ENCODE measurements at regions not wholly inside any gene's neighbourhood (a gene's known extent, or its start where the extent isn't known, plus 50 kb on each side); places are given as distances from the start of the nearest gene placed in this dataset.
A peak's percentile ranks its signal among the peaks of the same experiment; 100 is the strongest.
"Not testable (repeated sequence)": the region's sequence is repeated elsewhere in the genome, so short reads cannot be mapped to it uniquely, and the experiment has no call there.

DNA sequence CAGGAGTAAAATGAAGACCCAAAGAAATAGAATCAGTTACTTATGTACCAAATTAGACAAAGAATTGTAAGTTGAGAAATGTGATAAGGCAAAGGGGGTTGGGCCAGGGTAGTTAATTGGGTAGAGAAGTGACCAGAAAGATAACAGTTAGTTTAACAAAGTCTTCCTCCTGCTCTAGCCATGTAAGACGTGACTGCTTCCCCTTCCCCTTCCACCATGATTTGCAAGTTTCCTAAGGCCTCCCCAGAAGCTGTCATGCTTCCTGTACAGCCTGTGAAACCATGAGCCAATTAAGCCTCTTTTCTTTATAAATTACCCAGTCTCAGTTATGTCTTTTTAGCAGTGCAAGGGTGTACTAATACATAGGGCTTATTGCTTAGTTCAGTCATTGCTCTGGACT, 142.0 kb upstream of the PDE4B start:
- H3K4me3 ChIP-seq (replicated peaks; ENCODE audit: insufficient read depth, low read length): no peak overlapping the region
- no peak for TF ChIP-seq REST (IDR thresholded peaks at IDR 0.05; ENCODE audit: insufficient replicate concordance, low read depth)
- peak in 1 of 2 experiments; percentile 1 for DNase-seq (ENCODE audit: low read depth in 1 of 2, low spot score in 1 of 2)
- H3K27me3 ChIP-seq (ENCODE audit: insufficient read depth, poor library complexity, severe bottlenecking): no peaks in the 10 kb centered on the region
- no peak overlapping the region for H3K27ac ChIP-seq (replicated peaks)

GRCh38 chr1:65654526-65654925, 138.2 kb upstream of the PDE4B start:
- not testable (repeated sequence) for DNase-seq (ENCODE audit: low read depth in 1 of 2, low spot score in 1 of 2); H3K27ac ChIP-seq (replicated peaks); H3K4me3 ChIP-seq (replicated peaks; ENCODE audit: insufficient read depth, low read length); H3K27me3 ChIP-seq (ENCODE audit: insufficient read depth, poor library complexity, severe bottlenecking)

- not testable (repeated sequence) for DNase-seq (ENCODE audit: low read depth in 1 of 2, low spot score in 1 of 2); H3K4me3 ChIP-seq (replicated peaks; ENCODE audit: insufficient read depth, low read length); H3K27me3 ChIP-seq (ENCODE audit: insufficient read depth, poor library complexity, severe bottlenecking); H3K27ac ChIP-seq (replicated peaks)
Observed at GRCh38 chr1:65657609-65658008, 135.1 kb upstream of the PDE4B start.

DNA sequence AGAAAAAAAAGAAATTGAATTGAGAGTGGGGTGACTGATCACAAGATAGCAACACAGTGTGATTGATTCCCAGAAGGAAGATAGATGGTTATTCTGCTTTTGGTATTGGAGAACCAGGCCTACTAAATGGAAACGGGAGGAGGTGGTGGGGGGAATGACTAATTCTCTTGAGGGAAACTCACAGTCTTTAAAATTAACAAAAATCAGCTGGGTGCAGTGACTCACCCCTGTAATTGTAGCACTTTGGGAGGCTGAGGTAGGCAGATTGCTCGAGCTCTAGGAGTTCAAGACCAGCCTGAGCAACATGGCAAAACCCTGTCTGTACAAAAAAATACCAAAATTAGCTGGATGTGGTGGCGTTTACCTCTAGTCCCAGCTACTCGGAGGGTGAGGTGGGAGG, 134.6 kb upstream of the PDE4B start:
- DNase-seq (ENCODE audit: low read depth in 1 of 2, low spot score in 1 of 2): no peak

GRCh38 chr1:65668368-65668767, 124.3 kb upstream of the PDE4B start:
- Histone ChIP-seq H3K4me3 (replicated peaks; ENCODE audit: insufficient read depth, low read length) (no peak overlapping the region), H3K27ac (replicated peaks) (no peak overlapping the region), H3K27me3 (ENCODE audit: insufficient read depth, poor library complexity, severe bottlenecking) (no peaks in the 10 kb centered on the region)
- TF ChIP-seq, protein P1, sequence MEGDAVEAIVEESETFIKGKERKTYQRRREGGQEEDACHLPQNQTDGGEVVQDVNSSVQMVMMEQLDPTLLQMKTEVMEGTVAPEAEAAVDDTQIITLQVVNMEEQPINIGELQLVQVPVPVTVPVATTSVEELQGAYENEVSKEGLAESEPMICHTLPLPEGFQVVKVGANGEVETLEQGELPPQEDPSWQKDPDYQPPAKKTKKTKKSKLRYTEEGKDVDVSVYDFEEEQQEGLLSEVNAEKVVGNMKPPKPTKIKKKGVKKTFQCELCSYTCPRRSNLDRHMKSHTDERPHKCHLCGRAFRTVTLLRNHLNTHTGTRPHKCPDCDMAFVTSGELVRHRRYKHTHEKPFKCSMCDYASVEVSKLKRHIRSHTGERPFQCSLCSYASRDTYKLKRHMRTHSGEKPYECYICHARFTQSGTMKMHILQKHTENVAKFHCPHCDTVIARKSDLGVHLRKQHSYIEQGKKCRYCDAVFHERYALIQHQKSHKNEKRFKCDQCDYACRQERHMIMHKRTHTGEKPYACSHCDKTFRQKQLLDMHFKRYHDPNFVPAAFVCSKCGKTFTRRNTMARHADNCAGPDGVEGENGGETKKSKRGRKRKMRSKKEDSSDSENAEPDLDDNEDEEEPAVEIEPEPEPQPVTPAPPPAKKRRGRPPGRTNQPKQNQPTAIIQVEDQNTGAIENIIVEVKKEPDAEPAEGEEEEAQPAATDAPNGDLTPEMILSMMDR (IDR thresholded peaks at IDR 0.05; ENCODE audit: insufficient read depth, low read length): no peak
- no peak for TF ChIP-seq GABPA (IDR thresholded peaks at IDR 0.05; ENCODE audit: low read depth)
- TF ChIP-seq POLR2AphosphoS5 (IDR thresholded peaks at IDR 0.05; ENCODE audit: low read depth): no peak
- TF ChIP-seq REST (IDR thresholded peaks at IDR 0.05; ENCODE audit: insufficient replicate concordance, low read depth): no peak
- TF ChIP-seq SPI1 (IDR thresholded peaks at IDR 0.05; ENCODE audit: borderline replicate concordance, low read depth): no peak
- DNase-seq (ENCODE audit: low read depth in 1 of 2, low spot score in 1 of 2): no peak

More for the DNA sequence above, 134.6 kb upstream of the PDE4B start:
- Histone ChIP-seq H3K27ac (replicated peaks) (no peak overlapping the region), H3K4me3 (replicated peaks; ENCODE audit: insufficient read depth, low read length) (no peak overlapping the region), H3K27me3 (ENCODE audit: insufficient read depth, poor library complexity, severe bottlenecking) (no peaks in the 10 kb centered on the region)
- TF ChIP-seq GABPA (IDR thresholded peaks at IDR 0.05; ENCODE audit: low read depth) (no peak), SPI1 (IDR thresholded peaks at IDR 0.05; ENCODE audit: borderline replicate concordance, low read depth) (no peak), REST (IDR thresholded peaks at IDR 0.05; ENCODE audit: insufficient replicate concordance, low read depth) (no peak), POLR2AphosphoS5 (IDR thresholded peaks at IDR 0.05; ENCODE audit: low read depth) (no peak)
- TF ChIP-seq, protein P1 (IDR thresholded peaks at IDR 0.05; ENCODE audit: insufficient read depth, low read length): no peak

Measured in HL-60 (cell line).